Ovary (tissue), 3 donors: ENCODE measurements at regions not wholly inside any gene's neighbourhood (a gene's known extent, or its start where the extent isn't known, plus 50 kb on each side); places are given as distances from the start of the nearest gene placed in this dataset.
"Not testable (repeated sequence)": the region's sequence is repeated elsewhere in the genome, so short reads cannot be mapped to it uniquely, and the experiment has no call there.

Experiments
- CTCF ChIP-seq, 3 donors: fragments of 450-650 bp in 2 of 3; fragments of 200-600 bp in 1 of 3; IDR thresholded peaks; one replicate each; pipeline versions ENCODE4 v1.5.1 to v1.8.0; 2016 to 2022; ENCODE audit warnings: antibody characterized with exemption in 3 of 3, mild to moderate bottlenecking in 1 of 3
- EP300 ChIP-seq: sonication (generic); formaldehyde crosslinking; IDR thresholded peaks from one replicate; pipeline ENCODE4 v1.6.1; 2017; ENCODE audit warnings: antibody characterized with exemption
- POLR2A ChIP-seq: fragments of 450-650 bp; IDR thresholded peaks from one replicate; pipeline ENCODE4 v1.6.1; 2017; ENCODE audit warnings: antibody characterized with exemption, mild to moderate bottlenecking, moderate library complexity
- donor health status: DM: no; HTN: no; CAD: no.

GRCh38 chr22:22187863-22188262, 56.7 kb upstream of the VPREB1 start:
- TF ChIP-seq POLR2A; CTCF (IDR thresholded peaks at IDR 0.05); EP300: not testable (repeated sequence)
